Fibroblast of skin of right biceps (primary cell): ENCODE measurements at regions not wholly inside any gene's neighbourhood (a gene's known extent, or its start where the extent isn't known, plus 50 kb on each side); places are given as distances from the start of the nearest gene placed in this dataset.
A peak's percentile ranks its signal among the peaks of the same experiment; 100 is the strongest.

Experiments used
- DNase-seq: peaks from one replicate; pipeline ENCODE4 v3.0.0-alpha.2; 2013

DNA sequence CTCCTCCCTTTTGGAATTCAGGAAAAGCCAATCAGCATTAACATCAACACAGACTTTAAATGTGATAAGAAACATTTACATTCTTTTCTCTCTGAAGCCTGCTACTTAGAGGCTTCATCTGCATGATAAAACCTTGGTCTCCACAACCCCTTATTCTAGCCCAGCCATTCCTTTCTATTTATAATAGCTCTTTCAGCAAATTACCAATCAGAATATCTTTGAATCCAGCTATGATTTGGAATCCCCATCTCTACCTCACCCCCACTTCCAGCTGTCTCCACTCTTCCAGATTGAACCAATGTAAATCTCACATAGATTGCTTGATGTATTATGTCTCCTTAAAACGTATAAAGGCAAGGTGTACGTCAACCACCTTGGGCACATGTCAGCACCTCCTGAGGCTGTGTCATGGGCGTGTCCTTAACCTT lies 139.7 kb downstream of the TUSC7 start:
- DNase-seq = no peak

DNA sequence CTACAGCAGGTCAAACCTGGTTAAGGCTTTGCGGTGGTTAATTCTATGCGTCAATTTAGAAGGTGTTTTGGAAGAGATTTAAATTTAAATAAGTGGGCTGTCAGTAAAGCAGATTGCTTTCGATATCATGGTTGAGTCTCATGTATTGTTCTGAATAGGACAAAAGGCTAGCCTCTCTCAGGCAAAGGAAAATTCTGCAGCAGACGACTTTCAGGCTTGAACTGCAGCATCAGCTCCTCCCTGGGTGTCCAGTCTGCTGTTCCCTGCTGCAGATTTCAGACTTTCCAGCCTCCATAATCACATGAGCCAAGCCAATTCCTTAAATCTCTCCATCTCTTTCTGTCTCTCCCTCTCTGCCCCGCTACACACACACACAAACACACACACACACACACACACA lies 143.2 kb downstream of the TUSC7 start:
- DNase-seq = no peak

DNA sequence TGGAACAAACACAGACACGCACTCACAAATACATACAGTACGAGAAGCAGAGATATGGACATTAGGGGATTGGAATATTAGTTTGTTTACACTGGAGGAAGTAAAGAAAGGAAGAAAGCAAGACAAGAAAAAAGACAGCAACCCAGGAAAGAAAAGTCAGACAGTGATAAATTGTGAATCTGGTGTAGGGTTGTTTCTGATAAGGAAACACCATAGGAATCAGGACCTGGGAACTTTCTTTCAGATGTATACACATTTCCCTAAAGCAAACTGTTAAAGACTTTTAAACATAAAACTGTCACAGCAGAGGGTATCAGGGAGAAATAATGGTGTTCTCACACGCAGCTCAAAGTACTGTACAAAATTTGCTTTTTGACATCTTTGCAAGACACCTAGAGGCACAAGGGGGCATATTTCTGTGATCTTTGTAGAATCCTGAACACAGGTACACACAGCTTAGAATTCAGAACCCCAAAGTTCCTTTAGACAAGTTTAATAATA lies 153.7 kb downstream of the TUSC7 start:
- no peak for DNase-seq

DNA sequence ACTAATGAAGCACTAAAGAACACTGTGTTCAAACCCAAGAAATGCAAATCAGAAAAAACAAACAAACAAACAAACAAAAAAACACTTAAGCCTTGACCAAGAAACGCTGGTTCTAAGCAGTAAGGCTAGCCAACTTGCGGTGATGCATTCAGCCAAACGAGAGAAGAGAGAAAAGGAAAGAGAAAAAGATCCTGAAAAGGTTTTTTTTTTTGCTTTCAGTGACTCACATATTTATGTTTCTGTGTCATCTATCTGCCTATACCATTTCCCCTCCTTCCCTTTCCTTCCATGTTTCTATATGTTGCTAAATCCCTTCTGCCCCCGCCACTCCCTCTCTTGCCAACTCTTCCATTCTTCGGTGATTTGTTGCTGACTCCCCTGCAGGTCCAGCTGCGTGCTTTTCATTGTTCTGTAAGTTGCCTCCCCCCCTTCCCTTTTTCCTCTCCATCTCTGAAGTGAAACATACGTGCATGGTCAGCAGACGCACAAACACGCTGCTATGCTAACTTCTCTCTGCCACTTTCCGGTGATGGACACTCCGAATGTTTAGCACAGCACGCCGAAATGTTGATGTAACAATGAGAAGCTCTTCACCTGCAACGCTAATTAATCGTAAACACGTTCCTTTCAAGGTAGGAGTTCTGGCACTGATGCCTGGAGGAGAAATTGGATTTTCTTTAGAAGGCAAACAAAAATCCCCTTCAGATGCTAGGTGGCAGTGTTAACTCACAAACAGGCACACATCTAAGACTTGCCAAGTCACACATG lies 154.4 kb downstream of the TUSC7 start:
- DNase-seq = peak; percentile 50

DNA sequence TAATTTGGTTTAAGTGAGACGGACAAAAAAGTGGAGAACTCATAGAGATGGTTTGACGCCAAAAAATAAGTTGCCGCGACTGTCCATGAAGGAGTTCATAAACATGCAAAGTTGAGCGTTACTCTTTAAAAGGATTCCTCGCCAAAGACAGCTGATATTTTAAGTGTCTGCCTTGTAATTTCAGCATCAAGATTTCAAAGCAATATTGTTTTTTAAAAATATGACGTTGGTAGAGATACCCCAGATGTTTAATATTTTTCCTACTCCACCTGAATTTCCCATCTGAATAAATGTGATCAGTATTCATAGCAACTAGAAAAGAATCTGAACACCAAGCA lies 155.0 kb downstream of the TUSC7 start:
- DNase-seq = no peak

DNA sequence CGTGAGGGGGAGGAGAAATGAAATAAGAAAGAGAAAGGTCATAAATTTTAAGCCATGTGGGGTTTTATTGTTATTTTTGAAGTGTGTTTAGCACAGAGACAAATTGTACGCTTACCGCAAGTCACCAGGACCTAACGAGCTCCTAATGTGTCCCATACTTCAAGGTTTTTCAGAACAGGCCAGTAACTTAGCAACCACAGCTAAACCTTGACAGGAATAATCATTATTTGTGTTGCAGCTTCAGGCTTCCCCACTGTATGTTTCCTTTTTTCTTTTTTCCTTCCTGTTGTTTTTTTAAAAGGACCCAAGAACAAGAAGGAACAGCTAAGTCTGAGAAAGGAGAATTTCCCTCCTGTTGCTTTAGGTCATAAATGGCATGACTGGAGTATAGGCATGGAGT lies 160.8 kb downstream of the TUSC7 start:
- no peak for DNase-seq

DNA sequence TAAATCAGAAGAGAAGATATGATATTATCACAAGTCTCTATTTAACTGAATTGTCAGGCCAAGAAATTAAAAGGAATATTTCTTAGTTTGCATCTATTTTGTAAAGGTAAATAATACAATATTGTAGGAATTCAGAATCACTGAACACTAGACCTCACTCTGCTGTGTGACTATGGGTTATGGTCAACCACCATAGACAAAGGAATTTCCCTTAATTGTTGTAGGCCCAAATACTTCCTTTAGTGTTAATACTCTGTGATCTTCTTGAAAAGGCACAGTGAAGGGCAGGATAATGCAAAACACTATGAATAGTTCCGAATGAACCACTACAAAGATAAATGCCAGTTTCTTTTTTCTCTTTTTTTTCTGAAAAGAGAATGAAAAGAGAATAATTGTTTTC lies 162.3 kb downstream of the TUSC7 start:
- DNase-seq = no peak

DNA sequence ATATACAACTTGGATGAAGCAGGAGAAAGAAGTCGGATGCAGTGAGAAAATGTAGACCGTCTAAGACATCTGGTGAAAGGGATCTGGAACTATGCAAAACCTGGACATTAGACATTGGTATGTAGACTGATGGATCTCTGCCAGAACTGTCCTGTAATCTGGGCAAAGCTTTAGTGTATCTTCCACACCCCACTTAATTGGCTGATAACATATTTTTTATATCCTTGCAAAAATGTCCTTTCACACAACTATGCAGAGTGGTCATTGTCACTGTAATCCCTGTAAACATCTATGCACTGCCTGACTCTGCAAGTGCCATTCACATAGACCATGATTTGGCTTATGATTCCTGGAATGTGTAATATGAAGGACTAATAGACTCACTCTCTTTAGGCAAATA lies 163.1 kb downstream of the TUSC7 start:
- DNase-seq = no peak

DNA sequence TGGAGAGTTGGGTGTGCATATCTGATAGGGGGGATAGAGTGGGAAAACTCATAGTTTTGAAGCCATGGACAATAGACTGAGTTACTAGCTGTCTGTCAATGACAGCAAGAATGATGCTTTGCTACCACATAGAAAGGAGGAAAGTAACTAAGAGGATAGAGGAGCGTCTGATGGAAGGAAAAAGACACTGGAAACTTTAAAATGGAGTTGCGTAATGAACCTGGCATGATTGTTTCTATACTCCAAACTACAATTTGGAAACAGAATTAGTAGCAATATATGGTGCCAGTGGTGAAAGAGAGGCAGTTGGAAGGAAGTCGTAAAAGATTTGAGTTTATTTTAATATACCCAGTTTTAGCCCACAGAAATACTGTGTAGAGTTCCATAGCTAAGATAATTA lies 163.6 kb downstream of the TUSC7 start:
- DNase-seq = no peak

DNA sequence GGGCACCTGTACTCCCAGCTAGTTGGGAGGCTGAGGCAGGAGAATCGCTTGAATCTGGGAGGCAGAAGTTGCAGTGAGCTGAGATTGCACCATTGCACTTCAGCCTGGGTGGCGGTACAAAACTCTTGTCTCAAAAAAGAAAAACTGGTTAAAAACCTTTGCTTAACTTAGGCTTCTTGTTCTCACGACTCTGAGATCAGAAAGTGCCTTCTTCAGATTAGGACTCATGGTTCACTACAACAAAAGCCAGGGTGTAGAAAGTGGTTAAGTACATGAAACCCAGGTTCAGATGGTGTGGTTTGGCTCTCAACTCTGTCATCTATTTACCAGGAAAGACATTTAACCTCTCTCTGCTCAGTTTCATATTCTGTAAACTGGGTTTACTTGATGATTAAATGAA lies 168.4 kb downstream of the TUSC7 start:
- no peak for DNase-seq

DNA sequence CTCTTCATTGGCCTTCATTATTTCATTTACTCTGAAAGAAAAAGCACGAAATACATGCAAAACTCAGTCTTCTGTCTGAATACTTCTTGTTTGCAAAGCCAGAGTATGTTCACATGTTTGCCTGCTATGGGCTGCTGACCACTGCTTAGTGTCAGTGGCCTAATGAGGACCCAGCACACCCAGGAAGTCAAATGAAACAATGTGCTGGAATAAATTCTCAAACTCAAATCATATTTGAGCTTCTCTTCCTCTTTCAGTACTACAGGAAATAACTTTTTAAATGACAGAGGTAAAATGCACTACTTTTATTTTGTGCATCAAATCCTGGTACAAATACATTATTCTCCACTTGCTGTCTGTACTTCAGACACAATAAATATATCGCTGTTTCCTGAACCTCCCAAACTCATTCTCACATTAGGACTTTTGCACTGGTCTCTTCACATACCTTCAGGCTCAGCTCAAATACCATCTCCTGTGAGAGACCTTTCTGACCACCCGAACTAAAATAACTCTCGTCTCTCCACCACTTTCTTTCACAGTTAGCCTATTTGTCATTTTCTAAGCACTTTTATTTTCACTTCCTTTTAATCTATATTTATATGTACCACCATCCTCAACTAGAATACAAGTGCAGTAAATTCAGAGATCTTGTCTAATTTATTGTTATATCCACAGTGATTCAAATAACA lies 176.8 kb downstream of the TUSC7 start:
- no peak for DNase-seq

DNA sequence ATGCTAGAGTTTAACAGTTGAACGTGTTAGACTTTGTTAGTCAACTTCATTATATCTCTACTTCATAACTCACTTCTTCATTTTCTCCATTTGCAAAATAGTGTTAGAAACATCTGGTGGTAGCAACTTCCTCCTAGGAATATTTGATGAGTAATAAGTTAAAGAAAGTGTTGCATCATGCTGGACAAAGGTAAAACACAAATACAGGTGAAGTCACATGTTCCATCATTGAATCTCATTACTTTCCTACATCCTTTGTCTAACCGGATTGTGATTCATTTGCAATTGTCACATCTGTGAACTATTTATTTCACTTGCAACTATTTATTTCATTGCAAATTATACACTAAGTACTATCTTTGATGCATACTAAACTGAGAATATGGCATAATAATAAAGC lies 186.5 kb downstream of the TUSC7 start:
- no peak for DNase-seq

DNA sequence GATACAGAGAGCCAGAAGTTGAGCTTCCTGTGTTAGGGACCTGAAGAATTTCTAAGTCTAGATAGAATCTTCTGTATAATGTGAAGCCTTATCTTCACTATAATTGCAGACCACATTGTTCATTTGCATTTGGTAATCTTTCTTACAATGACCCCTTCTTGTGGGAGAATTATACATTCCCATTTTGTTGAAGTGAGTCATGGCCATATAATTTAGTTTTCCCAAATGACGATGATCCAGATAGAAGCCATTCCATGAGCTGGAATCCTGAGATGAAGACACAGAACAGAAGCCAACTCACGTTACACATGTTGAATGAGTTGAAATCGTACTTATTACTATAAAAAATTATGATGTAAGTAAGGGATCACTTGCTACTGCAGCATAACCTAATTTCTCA lies 187.8 kb downstream of the TUSC7 start:
- DNase-seq = peak; percentile 10

DNA sequence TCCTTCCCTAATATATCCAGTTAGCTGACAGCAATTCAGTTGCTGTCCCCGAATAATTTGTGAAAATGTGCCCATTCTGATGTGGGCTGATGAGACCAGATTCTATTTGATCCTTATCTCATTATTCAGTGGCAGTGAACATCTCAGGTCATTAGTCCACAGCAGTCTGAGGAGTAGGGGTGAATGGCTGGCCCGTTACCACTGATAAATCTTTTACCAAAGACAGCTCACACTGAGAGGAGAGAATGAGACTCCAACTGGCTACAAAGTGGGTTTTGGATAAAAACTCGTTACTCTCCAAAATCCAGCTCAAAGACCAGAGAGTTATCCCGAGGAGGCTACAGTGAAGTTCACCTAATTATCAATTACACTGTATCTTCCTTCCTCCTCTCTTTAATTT lies 189.7 kb downstream of the TUSC7 start:
- DNase-seq = no peak

DNA sequence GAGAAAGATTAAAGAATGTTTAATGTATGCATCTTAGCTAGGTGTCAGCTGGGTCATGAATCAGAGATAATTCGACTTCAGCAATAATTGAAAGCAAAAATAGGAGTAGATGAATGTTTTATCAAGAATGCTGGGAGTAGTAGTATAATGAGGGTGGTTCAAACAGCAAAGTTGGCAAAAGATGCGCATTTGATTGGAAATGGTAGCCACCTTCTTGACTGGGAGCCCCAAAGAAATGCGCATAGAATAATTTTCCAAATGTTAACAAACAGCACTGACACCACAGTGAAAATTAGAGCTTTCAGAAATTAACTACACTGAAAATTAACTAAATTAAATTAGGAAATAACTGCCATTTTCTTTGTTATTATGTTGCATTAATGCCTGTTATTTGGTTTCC lies 195.8 kb downstream of the TUSC7 start:
- DNase-seq = no peak

DNA sequence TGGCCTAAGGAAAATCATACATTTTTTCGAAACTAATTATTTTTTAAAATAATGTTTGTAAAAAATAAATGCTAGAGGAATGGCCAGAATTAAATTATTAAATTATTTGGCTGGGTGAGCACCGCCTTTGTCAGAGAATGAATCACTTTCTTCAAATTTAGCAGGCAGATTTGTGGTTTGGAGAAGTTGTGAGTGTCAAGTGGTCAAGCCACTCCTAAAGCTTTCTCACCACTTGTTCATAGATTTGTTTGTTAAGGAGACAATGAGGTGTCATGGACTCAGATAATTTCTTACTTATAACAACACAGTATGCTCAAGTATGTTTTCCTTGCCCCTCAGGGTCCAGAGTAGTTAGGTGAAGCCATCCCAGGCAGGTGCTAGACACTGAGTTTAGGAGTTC lies 196.2 kb downstream of the TUSC7 start:
- no peak for DNase-seq

DNA sequence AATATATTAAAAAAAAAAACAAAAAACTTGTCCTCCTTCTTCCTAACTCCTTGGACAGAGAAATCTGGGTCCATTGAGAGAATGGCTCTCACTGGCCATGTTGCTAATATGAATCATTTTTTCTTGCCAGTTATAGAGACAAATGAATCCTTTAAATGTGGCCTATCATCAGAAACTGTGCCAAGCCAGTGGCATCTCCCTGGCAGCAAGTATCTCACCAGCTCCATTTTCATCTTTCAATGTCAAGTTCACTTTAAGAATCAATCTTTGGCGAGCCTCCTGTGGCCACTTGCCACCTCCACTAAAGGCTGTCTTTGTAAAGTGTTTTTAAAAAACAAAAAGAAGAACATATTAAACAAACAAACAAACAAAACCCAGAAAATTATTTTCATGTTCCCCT lies 202.5 kb downstream of the TUSC7 start:
- DNase-seq = no peak

DNA sequence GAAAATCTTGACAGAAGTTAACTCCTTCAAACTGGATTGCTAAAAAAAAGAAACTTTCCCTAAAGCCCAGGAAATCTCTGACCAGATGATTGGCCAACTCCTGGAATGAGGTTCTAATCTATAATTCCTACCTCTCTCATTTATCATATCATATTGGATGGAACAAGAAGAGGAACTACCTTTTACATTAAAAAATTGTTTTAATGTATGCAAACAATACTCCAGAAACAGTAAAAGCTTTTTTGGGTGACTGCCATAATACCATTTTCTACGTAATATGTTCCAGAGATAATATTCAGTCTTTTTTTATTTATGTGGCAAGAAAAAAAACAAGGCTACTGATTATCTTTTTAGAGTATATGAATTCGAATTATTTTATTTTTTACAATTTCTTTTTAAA lies 204.4 kb downstream of the TUSC7 start:
- no peak for DNase-seq

DNA sequence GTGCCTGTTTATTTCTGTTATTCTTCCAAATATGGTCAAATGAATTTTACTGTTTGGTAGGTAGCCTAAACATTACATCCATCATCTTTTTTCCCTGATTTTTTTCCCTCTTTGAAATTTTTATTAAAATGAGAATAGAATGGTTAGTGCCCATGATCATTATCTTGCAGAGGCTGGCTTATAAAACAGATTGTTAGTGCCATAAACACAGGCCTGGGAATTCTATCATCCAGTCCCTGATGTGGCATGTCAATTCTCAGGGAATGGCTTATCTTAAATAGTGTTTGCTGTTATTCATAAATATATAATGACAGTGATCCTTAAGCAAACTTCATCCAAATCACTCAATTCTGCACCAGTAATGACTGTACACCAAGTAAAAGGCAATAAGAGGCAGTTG lies 207.3 kb downstream of the TUSC7 start:
- DNase-seq = no peak

DNA sequence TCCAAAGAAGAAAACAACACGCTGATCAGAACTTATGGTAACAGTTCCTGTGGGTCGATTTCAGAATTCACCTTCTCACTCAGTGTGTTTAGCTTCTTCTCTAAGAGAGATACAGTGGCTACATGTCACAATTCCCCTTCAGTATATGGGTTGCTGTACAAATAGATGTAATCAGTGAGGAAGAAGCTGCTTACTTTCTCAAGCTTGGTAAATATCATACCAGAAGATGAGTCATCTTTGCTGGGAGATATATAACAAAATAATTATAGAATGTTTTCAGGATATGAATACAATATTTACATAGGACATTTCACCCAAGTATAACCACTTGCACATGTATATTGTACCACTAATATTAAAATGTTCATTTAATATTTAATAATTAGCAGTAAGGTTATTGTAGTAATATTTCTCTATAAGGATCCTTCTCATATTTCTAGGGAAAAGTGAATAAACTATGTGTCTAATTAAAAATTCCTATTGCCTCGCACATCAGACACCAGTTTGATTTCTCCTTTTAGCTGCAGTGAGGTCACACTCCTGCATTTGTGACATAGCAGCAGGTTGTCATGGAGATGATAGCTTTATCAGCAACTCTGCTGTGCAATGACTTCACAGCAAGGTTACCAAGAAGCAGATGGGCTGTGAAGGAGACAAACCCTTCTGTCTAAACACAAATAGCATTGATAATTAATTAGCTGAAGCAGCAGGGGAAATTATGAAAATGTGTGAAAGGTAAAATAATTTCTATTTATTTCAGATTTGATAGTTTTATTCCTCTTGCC lies 211.4 kb downstream of the TUSC7 start:
- DNase-seq = no peak

DNA sequence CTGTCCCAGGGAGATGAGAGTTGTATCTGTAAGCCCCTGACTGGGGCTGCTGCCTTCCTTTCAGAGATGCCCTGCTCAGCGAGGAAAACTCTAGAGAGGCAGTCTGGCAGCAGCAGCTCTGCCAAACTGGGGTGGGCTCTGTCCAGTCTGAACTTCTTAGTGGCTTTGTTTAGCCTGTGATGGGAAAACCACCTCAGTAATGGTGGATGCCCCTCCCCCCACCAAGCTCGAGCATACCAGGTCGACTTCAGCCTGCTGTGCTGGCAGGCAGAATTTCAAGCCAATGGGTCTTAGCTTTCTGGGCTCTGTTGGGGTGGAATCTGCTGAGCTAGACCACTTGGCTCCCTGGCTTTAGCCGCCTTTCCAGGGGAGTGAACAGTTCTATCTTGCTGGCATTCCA lies 218.3 kb downstream of the TUSC7 start:
- no peak for DNase-seq

DNA sequence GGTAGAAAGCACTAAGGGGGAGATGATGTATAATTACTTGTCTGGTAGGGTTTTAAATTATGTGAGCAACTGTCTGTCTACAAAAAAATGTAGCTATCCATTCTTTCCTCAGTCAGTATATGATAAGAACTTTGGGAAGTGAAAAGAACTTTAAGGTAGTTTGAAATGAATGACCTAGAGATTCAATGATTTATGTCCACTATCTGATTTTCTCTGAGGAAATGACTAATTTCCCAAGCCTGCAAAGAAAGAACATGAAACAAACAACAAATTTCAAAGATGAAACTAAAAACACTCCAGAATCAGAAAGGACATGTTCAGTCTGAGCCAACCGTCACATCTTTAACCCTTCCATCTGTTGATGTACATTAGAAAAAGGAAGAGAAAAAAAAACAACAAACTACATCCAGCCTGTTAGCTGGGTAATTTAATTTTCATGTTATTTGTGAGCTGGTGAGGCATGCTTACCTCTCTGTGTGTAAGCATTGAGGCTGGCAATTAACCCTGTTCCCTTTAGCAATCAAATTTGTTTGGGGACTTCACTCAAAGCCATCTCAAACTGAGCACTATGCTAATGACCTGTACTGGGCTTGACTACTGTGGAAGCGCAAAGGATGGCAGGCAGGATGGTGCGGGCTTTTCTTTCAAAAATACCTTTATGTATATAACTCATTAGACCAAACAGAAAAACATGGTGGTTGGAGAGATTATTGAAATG lies 220.1 kb downstream of the TUSC7 start:
- DNase-seq = no peak

DNA sequence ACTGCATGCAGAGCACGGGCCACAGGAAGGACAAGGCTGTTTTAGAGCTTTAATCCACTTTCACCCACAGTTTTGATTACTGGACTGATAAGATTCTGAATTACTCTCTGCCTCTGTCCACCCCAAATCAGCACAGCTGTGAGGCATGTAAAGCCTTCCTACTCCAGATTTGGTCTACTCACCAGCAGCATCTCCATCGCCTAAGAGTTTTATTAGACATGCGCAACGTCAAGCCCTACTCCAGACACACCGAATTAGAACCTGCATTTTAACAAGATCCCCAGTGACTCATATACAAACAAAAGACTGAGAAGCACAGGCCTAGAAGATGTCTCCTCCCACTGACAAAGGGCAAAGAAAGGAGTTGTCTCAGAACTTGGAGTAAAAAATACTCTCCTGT lies 221.2 kb downstream of the TUSC7 start:
- DNase-seq = no peak
